Panc1 (cell line): ENCODE measurements at regions not wholly inside any gene's neighbourhood (a gene's known extent, or its start where the extent isn't known, plus 50 kb on each side); places are given as distances from the start of the nearest gene placed in this dataset.

ENCODE experiments used
- ATAC-seq: fragments of 200-7000 bp; cut with Tn5 transposase; 2 replicates; pipeline ENCODE4 v1.9.1; 2020; ENCODE audit warnings: mild to moderate bottlenecking, moderate library complexity
- BruUV-seq: library from RNA; stranded (reverse); fragments of 400-500 nt; replicated peaks from 2 replicates; lab custom pipeline; 2021; lab: Mats Ljungman, UMichigan
- CTCF ChIA-PET: fragments of 300-600 bp; sonication (Branson Sonifier 250); formaldehyde crosslinking; loops from one replicate; lab custom pipeline; 2022; ENCODE audit warnings: antibody characterized with exemption; lab: Charles Lee
- POLR2A ChIA-PET: fragments of 300-600 bp; sonication (Branson Sonifier 250); formaldehyde crosslinking; loops from one replicate; lab custom pipeline; 2022; ENCODE audit warnings: antibody characterized with exemption; lab: Charles Lee
- DNase-seq: peaks from one replicate; pipeline ENCODE4 v3.0.0-alpha.2; 2010; ENCODE audit warnings: low read depth, low spot score
- H3K27ac ChIP-seq: 2 replicates; pipeline ENCODE4 v1.5.1; 2011; ENCODE audit warnings: mild to moderate bottlenecking, low read length, inconsistent platforms
- H3K27me3 ChIP-seq: fragments of 200-500 bp; sonication (Bioruptor generic); 2 replicates; pipeline ENCODE4 v1.6.0; 2014; ENCODE audit warnings: low read length, inconsistent platforms; ENCODE audit not compliant: control insufficient read depth, insufficient read depth
- H3K36me3 ChIP-seq: fragments of 200-500 bp; sonication (Bioruptor generic); 2 replicates; pipeline ENCODE4 v1.5.1; 2014; ENCODE audit warnings: inconsistent platforms, mild to moderate bottlenecking, low read length, moderate library complexity; ENCODE audit not compliant: control insufficient read depth, insufficient read depth
- H3K4me1 ChIP-seq: 2 replicates; pipeline ENCODE4 v1.5.1; 2011; ENCODE audit warnings: inconsistent platforms, mild to moderate bottlenecking, low read length, moderate library complexity; ENCODE audit not compliant: control insufficient read depth, insufficient read depth
- H3K4me3 ChIP-seq, 2 experiments: 2 replicates each; pipeline ENCODE4 v1.5.1; 2011 to 2012; ENCODE audit warnings: low read depth in 2 of 2, low read length in 2 of 2, mild to moderate bottlenecking in 2 of 2, inconsistent platforms in 1 of 2, moderate library complexity in 1 of 2
- H3K9me3 ChIP-seq: fragments of 200-500 bp; sonication (Bioruptor generic); 2 replicates; pipeline ENCODE4 v1.5.1; 2014; ENCODE audit warnings: low read depth, mild to moderate bottlenecking, inconsistent platforms, low read length, moderate library complexity; ENCODE audit not compliant: control insufficient read depth, insufficient read depth
- CTCF ChIP-seq: fragments of 450-650 bp; IDR thresholded peaks from 2 replicates; pipeline ENCODE4 v1.5.1; 2017; ENCODE audit warnings: mild to moderate bottlenecking
- POLR2AphosphoS5 ChIP-seq: IDR thresholded peaks from 2 replicates; pipeline ENCODE4 v1.6.1; 2012; ENCODE audit warnings: mild to moderate bottlenecking, low read depth, low read length, moderate library complexity
- SIN3A ChIP-seq: IDR thresholded peaks from 2 replicates; pipeline ENCODE4 v1.6.1; 2012; ENCODE audit warnings: low read depth, mild to moderate bottlenecking, low read length, moderate library complexity, borderline replicate concordance; ENCODE audit not compliant: insufficient read depth
- TCF7L2 ChIP-seq: IDR thresholded peaks from 2 replicates; pipeline ENCODE4 v1.6.1; 2011; ENCODE audit warnings: mild to moderate bottlenecking, low read depth, low read length, inconsistent platforms
- in situ Hi-C: cut with HindIII; loops from 2 replicates; pipeline ENCODE4 v1.10.0; 2016; ENCODE audit warnings: low sequenced_read_pairs, low pct_unique_long_range_greater_than_20kb
- intact Hi-C: fragments of 100-400 bp; cut with micrococcal nuclease; formaldehyde crosslinking; loops from one replicate; pipeline ENCODE4 v1.10.0; 2022; ENCODE audit not compliant: unreplicated experiment
- TF ChIP-seq, protein P1 (sequence below), 2 experiments: IDR thresholded peaks; 2 replicates each; pipeline ENCODE4 v1.6.1; 2011 to 2012; ENCODE audit warnings: low read depth in 2 of 2, control low read depth in 1 of 2, low read length in 1 of 2, mild to moderate bottlenecking in 1 of 2, moderate library complexity in 1 of 2; ENCODE audit not compliant: insufficient read depth in 1 of 2

- ChIA-PET CTCF (no interaction called here), POLR2A (no interaction called here)
- in situ Hi-C loops, result no loop called here
- no peak for TF ChIP-seq POLR2AphosphoS5
- no peak for TF ChIP-seq CTCF
- no peak for TF ChIP-seq SIN3A
- TF ChIP-seq TCF7L2, result no peak
- TF ChIP-seq, protein P1, sequence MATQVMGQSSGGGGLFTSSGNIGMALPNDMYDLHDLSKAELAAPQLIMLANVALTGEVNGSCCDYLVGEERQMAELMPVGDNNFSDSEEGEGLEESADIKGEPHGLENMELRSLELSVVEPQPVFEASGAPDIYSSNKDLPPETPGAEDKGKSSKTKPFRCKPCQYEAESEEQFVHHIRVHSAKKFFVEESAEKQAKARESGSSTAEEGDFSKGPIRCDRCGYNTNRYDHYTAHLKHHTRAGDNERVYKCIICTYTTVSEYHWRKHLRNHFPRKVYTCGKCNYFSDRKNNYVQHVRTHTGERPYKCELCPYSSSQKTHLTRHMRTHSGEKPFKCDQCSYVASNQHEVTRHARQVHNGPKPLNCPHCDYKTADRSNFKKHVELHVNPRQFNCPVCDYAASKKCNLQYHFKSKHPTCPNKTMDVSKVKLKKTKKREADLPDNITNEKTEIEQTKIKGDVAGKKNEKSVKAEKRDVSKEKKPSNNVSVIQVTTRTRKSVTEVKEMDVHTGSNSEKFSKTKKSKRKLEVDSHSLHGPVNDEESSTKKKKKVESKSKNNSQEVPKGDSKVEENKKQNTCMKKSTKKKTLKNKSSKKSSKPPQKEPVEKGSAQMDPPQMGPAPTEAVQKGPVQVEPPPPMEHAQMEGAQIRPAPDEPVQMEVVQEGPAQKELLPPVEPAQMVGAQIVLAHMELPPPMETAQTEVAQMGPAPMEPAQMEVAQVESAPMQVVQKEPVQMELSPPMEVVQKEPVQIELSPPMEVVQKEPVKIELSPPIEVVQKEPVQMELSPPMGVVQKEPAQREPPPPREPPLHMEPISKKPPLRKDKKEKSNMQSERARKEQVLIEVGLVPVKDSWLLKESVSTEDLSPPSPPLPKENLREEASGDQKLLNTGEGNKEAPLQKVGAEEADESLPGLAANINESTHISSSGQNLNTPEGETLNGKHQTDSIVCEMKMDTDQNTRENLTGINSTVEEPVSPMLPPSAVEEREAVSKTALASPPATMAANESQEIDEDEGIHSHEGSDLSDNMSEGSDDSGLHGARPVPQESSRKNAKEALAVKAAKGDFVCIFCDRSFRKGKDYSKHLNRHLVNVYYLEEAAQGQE (IDR thresholded peaks at IDR 0.05; ENCODE audit: insufficient read depth in 1 of 2, low read depth in 2 of 2, low read length in 1 of 2), result no peak
- no TSS peak for BruUV-seq
- no peak overlapping the region for H3K27ac ChIP-seq
- no peaks in the 10 kb centered on the region for H3K4me1 ChIP-seq
- no peaks in the 10 kb centered on the region for H3K36me3 ChIP-seq
- H3K27me3 ChIP-seq, result peaks cover 33% of the 10 kb centered on the region
- DNase-seq (no peak), ATAC-seq (no peak)
- no peak overlapping the region for H3K4me3 ChIP-seq
- no peaks in the 10 kb centered on the region for H3K9me3 ChIP-seq
- intact Hi-C loops, result no loop called here
Measured at GRCh38 chr1:17915511-17916197, 160.5 kb downstream of the ACTL8 start.

- no TSS peak for BruUV-seq
- H3K9me3 ChIP-seq, result no peaks in the 10 kb centered on the region
- H3K4me1 ChIP-seq, result no peaks in the 10 kb centered on the region
- H3K36me3 ChIP-seq, result no peaks in the 10 kb centered on the region
- H3K27ac ChIP-seq, result no peak overlapping the region
- ChIA-PET POLR2A (no interaction called here), CTCF (no interaction called here)
- no peak overlapping the region for H3K4me3 ChIP-seq
- TF ChIP-seq, protein P1 (IDR thresholded peaks at IDR 0.05; ENCODE audit: insufficient read depth in 1 of 2, low read depth in 2 of 2, low read length in 1 of 2), result no peak
- TF ChIP-seq TCF7L2 (no peak), SIN3A (no peak), POLR2AphosphoS5 (no peak), CTCF (no peak)
- intact Hi-C loops, result no loop called here
- DNase-seq (no peak), ATAC-seq (no peak)
- in situ Hi-C loops, result no loop called here
- H3K27me3 ChIP-seq, result peaks cover 33% of the 10 kb centered on the region
Measured at GRCh38 chr1:17916702-17917101, 161.6 kb downstream of the ACTL8 start.
